ENCODE measurements at regions not wholly inside any gene's neighbourhood (a gene's known extent, or its start where the extent isn't known, plus 50 kb on each side); places are given as distances from the start of the nearest gene placed in this dataset.

- TF ChIP-seq ATF2 (tag by site-specific recombination; IDR thresholded peaks at IDR 0.05; ENCODE audit: low read depth): no peak
- TF ChIP-seq HOXD13 (CRISPR knock-in tag; IDR thresholded peaks at IDR 0.05; ENCODE audit: borderline replicate concordance): no peak
- TF ChIP-seq ZEB2 (tag by site-specific recombination; IDR thresholded peaks at IDR 0.05): no peak
- no peak for TF ChIP-seq ZNF692 (tag by site-specific recombination; IDR thresholded peaks at IDR 0.05)
- no peak for TF ChIP-seq MYNN (tag by site-specific recombination; IDR thresholded peaks at IDR 0.05; ENCODE audit: borderline replicate concordance)
- TF ChIP-seq ZNF529 (tag by site-specific recombination; IDR thresholded peaks at IDR 0.05; ENCODE audit: insufficient replicate concordance): no peak
- no peak for TF ChIP-seq ZBTB49 (tag by site-specific recombination; IDR thresholded peaks at IDR 0.05; ENCODE audit: low read depth)
- no peak for TF ChIP-seq CTCF (tag by site-specific recombination; IDR thresholded peaks at IDR 0.05)
- TF ChIP-seq ZNF561 (tag by site-specific recombination; IDR thresholded peaks at IDR 0.05; ENCODE audit: borderline replicate concordance): no peak
Observed at GRCh38 chr4:108397850-108398249, 222.5 kb upstream of the RPL34 start (continued).

- POLR2A ChIA-PET: no interaction called here
- no peaks in the 10 kb centered on the region for H3K4me1 ChIP-seq (ENCODE audit: control insufficient read depth, insufficient read depth, low read length)
- CTCF ChIA-PET: interaction anchor here (0.6 kb wide), 1 partner anchor 11 kb away, joined by 5 read pairs; no protein-coding TSS in a partner anchor
- TF ChIP-seq ATF2 (tag by site-specific recombination; IDR thresholded peaks at IDR 0.05; ENCODE audit: low read depth) (no peak), ZNF354C (tag by site-specific recombination; IDR thresholded peaks at IDR 0.05; ENCODE audit: borderline replicate concordance, low read depth) (no peak), ZNF239 (tag by site-specific recombination; IDR thresholded peaks at IDR 0.05) (no peak), ZNF18 (tag by site-specific recombination; IDR thresholded peaks at IDR 0.05) (peak; percentile 63), ZNF426 (tag by site-specific recombination; IDR thresholded peaks at IDR 0.05) (no peak), RBAK (tag by site-specific recombination; IDR thresholded peaks at IDR 0.05) (no peak)
- H3K27ac ChIP-seq (ENCODE audit: extremely low read depth, low read depth, low read length): no peak overlapping the region
- H3K4me3 ChIP-seq (ENCODE audit: low read depth, low read length): no peak overlapping the region
- H3K36me3 ChIP-seq (ENCODE audit: control insufficient read depth in 2 of 2, insufficient read depth in 1 of 2, low read length in 2 of 2): no peaks in the 10 kb centered on the region
- H3K9me3 ChIP-seq (ENCODE audit: control insufficient read depth, insufficient read depth, low read depth, low read length): no peaks in the 10 kb centered on the region
Observed at GRCh38 chr4:108396900-108397497, 223.4 kb upstream of the RPL34 start.
